ENCODE measurements at regions not wholly inside any gene's neighbourhood (a gene's known extent, or its start where the extent isn't known, plus 50 kb on each side); places are given as distances from the start of the nearest gene placed in this dataset.

GRCh38 chr4:8744083-8744805, 127.4 kb downstream of the HMX1 start:
- no peak for TF ChIP-seq POLR2A (IDR thresholded peaks at IDR 0.05)
- TF ChIP-seq CTCF (IDR thresholded peaks at IDR 0.05) = no peak
- TF ChIP-seq POLR2AphosphoS5 (IDR thresholded peaks at IDR 0.05) = no peak

Data from breast epithelium (tissue), 3 donors.